ENCODE measurements at regions not wholly inside any gene's neighbourhood (a gene's known extent, or its start where the extent isn't known, plus 50 kb on each side); places are given as distances from the start of the nearest gene placed in this dataset.

DNA sequence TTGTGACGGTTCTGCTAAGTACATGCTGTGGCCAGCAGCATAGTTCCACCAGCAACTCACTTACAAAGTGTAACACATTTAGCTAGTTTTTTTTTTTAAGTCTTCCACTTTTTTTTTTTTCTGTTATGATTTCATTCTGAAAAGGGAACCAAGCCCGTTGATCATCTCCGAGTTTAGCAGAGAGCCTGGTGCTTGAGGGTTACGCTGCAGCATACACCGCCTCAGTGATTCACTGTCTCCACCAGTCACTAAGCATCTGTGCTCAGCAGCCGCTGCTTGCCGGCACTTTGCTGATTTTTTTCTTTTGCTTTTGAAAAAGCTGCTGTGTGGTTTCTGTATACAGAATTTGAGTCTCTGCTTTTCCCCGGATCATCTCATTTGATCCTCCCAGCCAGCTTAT, 194.5 kb upstream of the CDH13 start:
- TF ChIP-seq, protein P1, sequence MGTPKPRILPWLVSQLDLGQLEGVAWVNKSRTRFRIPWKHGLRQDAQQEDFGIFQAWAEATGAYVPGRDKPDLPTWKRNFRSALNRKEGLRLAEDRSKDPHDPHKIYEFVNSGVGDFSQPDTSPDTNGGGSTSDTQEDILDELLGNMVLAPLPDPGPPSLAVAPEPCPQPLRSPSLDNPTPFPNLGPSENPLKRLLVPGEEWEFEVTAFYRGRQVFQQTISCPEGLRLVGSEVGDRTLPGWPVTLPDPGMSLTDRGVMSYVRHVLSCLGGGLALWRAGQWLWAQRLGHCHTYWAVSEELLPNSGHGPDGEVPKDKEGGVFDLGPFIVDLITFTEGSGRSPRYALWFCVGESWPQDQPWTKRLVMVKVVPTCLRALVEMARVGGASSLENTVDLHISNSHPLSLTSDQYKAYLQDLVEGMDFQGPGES (IDR thresholded peaks at IDR 0.05; ENCODE audit: low read depth, low read length), result no peak
- TF ChIP-seq, protein P2, sequence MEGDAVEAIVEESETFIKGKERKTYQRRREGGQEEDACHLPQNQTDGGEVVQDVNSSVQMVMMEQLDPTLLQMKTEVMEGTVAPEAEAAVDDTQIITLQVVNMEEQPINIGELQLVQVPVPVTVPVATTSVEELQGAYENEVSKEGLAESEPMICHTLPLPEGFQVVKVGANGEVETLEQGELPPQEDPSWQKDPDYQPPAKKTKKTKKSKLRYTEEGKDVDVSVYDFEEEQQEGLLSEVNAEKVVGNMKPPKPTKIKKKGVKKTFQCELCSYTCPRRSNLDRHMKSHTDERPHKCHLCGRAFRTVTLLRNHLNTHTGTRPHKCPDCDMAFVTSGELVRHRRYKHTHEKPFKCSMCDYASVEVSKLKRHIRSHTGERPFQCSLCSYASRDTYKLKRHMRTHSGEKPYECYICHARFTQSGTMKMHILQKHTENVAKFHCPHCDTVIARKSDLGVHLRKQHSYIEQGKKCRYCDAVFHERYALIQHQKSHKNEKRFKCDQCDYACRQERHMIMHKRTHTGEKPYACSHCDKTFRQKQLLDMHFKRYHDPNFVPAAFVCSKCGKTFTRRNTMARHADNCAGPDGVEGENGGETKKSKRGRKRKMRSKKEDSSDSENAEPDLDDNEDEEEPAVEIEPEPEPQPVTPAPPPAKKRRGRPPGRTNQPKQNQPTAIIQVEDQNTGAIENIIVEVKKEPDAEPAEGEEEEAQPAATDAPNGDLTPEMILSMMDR (IDR thresholded peaks at IDR 0.05), result no peak
- no peak for TF ChIP-seq EP300 (IDR thresholded peaks at IDR 0.05; ENCODE audit: borderline replicate concordance in 1 of 2, low read depth in 1 of 2, low read length in 1 of 2)
- TF ChIP-seq TCF12 (IDR thresholded peaks at IDR 0.05), result no peak
- TF ChIP-seq, protein P3, sequence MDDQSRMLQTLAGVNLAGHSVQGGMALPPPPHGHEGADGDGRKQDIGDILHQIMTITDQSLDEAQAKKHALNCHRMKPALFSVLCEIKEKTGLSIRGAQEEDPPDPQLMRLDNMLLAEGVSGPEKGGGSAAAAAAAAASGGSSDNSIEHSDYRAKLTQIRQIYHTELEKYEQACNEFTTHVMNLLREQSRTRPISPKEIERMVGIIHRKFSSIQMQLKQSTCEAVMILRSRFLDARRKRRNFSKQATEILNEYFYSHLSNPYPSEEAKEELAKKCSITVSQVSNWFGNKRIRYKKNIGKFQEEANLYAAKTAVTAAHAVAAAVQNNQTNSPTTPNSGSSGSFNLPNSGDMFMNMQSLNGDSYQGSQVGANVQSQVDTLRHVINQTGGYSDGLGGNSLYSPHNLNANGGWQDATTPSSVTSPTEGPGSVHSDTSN (IDR thresholded peaks at IDR 0.05), result no peak
- no peak for TF ChIP-seq EZH2phosphoT487 (IDR thresholded peaks at IDR 0.05; ENCODE audit: borderline replicate concordance, low read depth)
- TF ChIP-seq, protein P4, sequence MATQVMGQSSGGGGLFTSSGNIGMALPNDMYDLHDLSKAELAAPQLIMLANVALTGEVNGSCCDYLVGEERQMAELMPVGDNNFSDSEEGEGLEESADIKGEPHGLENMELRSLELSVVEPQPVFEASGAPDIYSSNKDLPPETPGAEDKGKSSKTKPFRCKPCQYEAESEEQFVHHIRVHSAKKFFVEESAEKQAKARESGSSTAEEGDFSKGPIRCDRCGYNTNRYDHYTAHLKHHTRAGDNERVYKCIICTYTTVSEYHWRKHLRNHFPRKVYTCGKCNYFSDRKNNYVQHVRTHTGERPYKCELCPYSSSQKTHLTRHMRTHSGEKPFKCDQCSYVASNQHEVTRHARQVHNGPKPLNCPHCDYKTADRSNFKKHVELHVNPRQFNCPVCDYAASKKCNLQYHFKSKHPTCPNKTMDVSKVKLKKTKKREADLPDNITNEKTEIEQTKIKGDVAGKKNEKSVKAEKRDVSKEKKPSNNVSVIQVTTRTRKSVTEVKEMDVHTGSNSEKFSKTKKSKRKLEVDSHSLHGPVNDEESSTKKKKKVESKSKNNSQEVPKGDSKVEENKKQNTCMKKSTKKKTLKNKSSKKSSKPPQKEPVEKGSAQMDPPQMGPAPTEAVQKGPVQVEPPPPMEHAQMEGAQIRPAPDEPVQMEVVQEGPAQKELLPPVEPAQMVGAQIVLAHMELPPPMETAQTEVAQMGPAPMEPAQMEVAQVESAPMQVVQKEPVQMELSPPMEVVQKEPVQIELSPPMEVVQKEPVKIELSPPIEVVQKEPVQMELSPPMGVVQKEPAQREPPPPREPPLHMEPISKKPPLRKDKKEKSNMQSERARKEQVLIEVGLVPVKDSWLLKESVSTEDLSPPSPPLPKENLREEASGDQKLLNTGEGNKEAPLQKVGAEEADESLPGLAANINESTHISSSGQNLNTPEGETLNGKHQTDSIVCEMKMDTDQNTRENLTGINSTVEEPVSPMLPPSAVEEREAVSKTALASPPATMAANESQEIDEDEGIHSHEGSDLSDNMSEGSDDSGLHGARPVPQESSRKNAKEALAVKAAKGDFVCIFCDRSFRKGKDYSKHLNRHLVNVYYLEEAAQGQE (IDR thresholded peaks at IDR 0.05; ENCODE audit: low read depth, low read length), result no peak
- TF ChIP-seq, protein P5, sequence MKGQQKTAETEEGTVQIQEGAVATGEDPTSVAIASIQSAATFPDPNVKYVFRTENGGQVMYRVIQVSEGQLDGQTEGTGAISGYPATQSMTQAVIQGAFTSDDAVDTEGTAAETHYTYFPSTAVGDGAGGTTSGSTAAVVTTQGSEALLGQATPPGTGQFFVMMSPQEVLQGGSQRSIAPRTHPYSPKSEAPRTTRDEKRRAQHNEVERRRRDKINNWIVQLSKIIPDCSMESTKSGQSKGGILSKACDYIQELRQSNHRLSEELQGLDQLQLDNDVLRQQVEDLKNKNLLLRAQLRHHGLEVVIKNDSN (IDR thresholded peaks at IDR 0.05; ENCODE audit: borderline replicate concordance, low read depth), result no peak
- TF ChIP-seq YY1 (IDR thresholded peaks at IDR 0.05; ENCODE audit: low read depth), result no peak
- TF ChIP-seq RFX5 (IDR thresholded peaks at IDR 0.05; ENCODE audit: low read length), result no peak
- no peak for TF ChIP-seq POLR2AphosphoS5 (IDR thresholded peaks at IDR 0.05; ENCODE audit: low read depth, low read length)

Measured in SK-N-SH (cell line).